ENCODE measurements at regions not wholly inside any gene's neighbourhood (a gene's known extent, or its start where the extent isn't known, plus 50 kb on each side); places are given as distances from the start of the nearest gene placed in this dataset.

DNA sequence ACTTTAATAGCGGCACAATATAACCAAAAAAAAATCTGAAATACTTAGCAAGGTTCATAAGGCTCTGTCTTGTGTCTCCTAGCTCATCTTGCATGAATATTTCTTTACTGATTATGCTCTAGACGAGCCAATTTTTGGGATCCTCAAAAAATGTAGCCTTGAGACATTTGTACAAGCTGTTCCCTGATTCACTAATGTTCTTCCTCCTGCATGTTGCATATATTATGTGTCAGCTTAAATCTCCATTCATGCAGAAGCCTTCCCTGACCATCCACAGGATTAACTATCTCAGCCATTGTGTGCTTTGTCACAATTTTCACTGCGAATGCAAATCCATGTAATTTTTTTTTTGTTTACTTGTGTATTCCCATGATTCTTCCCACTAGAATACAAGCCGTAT, 594.0 kb upstream of the VRK2 start:
- DNase-seq (ENCODE audit: extremely low read depth, low read depth): no peak
- TF ChIP-seq, protein P1, sequence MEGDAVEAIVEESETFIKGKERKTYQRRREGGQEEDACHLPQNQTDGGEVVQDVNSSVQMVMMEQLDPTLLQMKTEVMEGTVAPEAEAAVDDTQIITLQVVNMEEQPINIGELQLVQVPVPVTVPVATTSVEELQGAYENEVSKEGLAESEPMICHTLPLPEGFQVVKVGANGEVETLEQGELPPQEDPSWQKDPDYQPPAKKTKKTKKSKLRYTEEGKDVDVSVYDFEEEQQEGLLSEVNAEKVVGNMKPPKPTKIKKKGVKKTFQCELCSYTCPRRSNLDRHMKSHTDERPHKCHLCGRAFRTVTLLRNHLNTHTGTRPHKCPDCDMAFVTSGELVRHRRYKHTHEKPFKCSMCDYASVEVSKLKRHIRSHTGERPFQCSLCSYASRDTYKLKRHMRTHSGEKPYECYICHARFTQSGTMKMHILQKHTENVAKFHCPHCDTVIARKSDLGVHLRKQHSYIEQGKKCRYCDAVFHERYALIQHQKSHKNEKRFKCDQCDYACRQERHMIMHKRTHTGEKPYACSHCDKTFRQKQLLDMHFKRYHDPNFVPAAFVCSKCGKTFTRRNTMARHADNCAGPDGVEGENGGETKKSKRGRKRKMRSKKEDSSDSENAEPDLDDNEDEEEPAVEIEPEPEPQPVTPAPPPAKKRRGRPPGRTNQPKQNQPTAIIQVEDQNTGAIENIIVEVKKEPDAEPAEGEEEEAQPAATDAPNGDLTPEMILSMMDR (IDR thresholded peaks at IDR 0.05; ENCODE audit: low read depth, low read length): no peak

DNA sequence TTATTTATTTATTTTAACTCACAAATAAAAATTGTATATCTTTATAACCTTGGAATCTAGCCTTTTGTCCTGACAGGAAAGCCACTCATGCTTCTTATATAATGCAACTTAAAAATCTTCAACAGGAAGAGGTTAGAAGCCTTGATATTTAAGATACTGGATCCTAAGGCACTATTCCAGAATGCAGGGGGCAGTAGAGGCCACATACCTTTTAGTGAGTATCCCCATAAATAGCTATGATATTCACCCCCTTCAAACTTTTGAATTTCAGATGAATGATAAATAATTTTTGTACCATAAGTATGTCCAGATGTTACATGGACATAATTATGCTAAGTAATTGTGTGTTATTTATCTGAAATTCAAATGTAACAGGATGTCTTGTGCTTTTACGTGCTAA, 592.7 kb upstream of the VRK2 start:
- DNase-seq (ENCODE audit: extremely low read depth, low read depth): no peak
- TF ChIP-seq, protein P1 (IDR thresholded peaks at IDR 0.05; ENCODE audit: low read depth, low read length): no peak

DNA sequence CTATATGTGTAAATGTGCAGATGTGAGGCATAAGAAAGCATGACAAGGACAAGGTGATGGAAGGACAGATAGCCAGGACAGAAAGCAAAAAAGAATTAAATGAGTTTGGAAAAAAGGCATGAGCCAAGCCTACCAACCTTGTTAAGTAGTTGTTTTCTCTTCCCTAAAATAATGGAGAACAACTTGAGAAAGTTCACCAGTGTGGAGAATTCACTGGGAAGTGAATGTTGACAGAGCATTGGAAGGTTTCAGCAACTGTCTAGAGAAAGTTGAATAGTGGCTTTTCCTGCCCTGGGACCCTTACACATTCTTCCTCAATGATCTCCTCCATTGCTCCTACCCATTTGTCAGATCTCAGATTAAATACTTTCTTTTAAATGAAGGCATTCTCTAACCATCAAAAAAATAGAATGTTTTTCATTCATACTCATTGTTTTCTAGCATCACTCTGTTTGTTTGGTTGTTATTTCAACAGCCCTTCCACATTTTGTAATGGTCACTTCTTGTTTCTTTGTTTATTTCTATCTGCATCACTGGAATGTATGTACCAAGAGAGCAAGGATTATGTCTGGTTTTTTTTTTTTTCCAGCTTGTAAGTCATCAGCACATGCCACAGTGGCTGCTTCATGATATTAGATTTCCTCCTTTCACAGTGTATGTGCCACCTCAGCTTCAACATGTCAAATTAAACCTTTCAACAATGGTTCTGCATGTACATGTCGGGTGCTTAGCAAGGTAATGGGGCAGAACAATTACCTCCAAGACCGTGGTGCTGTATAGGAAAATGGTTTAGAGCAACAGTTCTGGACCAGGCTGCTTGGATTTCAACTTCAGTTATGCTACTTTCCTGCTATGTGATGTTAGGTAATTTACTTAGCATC, 586.0 kb upstream of the VRK2 start:
- TF ChIP-seq, protein P1 (IDR thresholded peaks at IDR 0.05; ENCODE audit: low read depth, low read length): no peak

DNA sequence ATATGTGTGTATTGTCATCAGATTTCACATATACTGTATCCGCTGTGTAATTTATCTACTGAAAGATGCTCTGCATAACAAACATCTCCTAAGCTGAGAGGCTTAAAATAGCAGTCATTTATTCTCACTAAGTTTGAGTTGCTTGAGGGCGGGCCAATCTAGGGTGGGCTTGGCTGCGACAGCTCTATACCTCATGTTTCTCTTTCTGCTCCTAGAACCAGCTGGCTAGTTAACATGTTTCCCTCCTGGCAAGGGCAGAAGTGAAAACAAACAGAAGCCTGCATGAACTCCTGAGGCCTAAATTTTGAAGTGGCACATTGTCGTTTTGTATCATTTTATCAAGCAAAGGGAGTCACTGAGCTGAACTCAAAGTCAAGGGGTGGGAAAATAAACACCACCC, 585.0 kb upstream of the VRK2 start:
- TF ChIP-seq, protein P1 (IDR thresholded peaks at IDR 0.05; ENCODE audit: low read depth, low read length): no peak
- DNase-seq (ENCODE audit: extremely low read depth, low read depth): no peak

More for the DNA sequence above, 586.0 kb upstream of the VRK2 start:
- no peak for DNase-seq (ENCODE audit: extremely low read depth, low read depth)

DNA sequence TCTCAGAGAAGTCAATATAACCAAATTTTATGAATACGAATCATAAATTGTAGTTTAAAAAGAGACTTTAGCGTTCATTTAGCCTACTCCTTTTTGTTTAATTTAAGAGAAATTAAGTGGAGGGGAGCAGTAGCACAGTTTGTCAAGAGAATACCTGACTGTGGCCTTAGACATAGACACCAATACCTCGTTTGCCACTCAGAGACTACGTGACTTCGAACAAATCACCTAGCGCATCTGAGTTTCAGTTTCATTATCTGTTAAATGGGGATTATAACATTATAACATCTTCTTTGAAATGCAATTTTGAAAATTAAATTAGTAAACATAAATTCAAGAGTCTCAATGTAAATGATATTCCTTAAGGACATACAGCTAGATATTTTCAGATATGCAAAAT, 581.5 kb upstream of the VRK2 start:
- no peak for DNase-seq (ENCODE audit: extremely low read depth, low read depth)
- TF ChIP-seq, protein P1 (IDR thresholded peaks at IDR 0.05; ENCODE audit: low read depth, low read length): no peak

DNA sequence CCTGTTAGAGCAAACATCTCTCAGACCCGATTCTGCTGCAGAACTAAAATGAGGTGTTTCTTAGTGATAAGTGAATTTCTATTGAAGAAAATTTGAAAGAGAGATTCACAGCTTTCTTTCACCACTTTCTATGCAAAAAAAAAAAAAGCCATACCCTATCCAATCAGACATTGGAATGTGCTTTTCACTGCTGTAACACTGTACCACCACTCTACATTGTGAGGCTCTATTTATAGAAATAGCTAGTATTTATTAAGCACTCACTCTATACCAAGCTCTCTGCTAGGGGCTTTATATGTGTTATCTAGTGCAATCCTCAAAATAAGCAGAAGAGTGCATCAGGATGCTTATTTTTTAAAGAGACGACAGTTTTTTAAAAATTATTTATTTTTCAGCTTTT, 580.6 kb upstream of the VRK2 start:
- no peak for DNase-seq (ENCODE audit: extremely low read depth, low read depth)
- TF ChIP-seq, protein P1 (IDR thresholded peaks at IDR 0.05; ENCODE audit: low read depth, low read length): no peak

DNA sequence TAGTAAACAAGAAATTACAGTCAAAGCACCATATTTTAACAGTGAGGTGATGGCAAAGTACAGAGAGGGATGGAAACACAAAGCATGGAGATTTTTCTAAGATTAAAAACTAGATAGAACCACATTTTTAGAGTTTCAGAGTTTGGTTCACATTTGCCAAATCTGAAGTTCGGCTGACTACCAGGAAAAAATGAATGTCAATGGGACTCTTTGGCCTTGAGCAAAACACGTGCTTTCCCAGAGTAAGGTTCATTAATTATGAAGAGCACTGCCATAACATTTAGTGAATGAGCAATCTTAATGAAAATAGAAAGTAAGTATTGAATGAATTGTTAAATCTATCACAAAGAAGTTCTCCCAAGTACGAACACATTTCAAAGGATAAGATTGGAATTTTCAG, 571.2 kb upstream of the VRK2 start:
- no peak for DNase-seq (ENCODE audit: extremely low read depth, low read depth)
- TF ChIP-seq, protein P1 (IDR thresholded peaks at IDR 0.05; ENCODE audit: low read depth, low read length): no peak

Measured in AG09319 (cell line).